ENCODE measurements at regions not wholly inside any gene's neighbourhood (a gene's known extent, or its start where the extent isn't known, plus 50 kb on each side); places are given as distances from the start of the nearest gene placed in this dataset.

DNA sequence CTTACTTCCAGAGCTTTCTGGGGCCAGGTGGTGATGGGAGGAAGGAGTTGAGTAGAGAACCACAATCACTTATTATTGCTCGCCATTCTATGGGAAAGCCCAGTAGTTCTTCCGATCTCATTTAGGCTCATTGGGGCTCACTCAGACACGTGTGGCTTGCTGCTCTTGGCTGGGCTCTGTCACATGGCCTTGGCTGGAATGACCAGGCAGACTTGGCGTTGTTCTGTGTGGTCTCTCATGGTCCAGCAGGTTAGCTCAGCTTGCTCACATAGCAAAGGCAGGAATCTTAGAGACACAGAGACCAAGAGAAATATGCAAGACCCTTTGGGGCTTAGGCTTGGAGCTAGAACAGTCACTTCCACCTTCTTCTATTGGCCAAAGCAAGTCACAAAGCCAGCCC lies 261.2 kb downstream of the LOXHD1 start:
- TF ChIP-seq POLR2AphosphoS5 (IDR thresholded peaks at IDR 0.05) (no peak), SMC3 (conservative IDR thresholded peaks at IDR 0.05; ENCODE audit: poor library complexity) (no peak), MXI1 (conservative IDR thresholded peaks at IDR 0.05; ENCODE audit: poor library complexity, severe bottlenecking) (no peak), EZH2 (IDR thresholded peaks at IDR 0.05; ENCODE audit: borderline replicate concordance, insufficient read depth, low read length, poor library complexity, severe bottlenecking) (no peak), EP300 (conservative IDR thresholded peaks at IDR 0.05; ENCODE audit: poor library complexity, severe bottlenecking) (no peak)
- TF ChIP-seq, protein P1, sequence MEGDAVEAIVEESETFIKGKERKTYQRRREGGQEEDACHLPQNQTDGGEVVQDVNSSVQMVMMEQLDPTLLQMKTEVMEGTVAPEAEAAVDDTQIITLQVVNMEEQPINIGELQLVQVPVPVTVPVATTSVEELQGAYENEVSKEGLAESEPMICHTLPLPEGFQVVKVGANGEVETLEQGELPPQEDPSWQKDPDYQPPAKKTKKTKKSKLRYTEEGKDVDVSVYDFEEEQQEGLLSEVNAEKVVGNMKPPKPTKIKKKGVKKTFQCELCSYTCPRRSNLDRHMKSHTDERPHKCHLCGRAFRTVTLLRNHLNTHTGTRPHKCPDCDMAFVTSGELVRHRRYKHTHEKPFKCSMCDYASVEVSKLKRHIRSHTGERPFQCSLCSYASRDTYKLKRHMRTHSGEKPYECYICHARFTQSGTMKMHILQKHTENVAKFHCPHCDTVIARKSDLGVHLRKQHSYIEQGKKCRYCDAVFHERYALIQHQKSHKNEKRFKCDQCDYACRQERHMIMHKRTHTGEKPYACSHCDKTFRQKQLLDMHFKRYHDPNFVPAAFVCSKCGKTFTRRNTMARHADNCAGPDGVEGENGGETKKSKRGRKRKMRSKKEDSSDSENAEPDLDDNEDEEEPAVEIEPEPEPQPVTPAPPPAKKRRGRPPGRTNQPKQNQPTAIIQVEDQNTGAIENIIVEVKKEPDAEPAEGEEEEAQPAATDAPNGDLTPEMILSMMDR (IDR thresholded peaks at IDR 0.05; ENCODE audit: poor library complexity, severe bottlenecking) = no peak
- TF ChIP-seq, protein P2, sequence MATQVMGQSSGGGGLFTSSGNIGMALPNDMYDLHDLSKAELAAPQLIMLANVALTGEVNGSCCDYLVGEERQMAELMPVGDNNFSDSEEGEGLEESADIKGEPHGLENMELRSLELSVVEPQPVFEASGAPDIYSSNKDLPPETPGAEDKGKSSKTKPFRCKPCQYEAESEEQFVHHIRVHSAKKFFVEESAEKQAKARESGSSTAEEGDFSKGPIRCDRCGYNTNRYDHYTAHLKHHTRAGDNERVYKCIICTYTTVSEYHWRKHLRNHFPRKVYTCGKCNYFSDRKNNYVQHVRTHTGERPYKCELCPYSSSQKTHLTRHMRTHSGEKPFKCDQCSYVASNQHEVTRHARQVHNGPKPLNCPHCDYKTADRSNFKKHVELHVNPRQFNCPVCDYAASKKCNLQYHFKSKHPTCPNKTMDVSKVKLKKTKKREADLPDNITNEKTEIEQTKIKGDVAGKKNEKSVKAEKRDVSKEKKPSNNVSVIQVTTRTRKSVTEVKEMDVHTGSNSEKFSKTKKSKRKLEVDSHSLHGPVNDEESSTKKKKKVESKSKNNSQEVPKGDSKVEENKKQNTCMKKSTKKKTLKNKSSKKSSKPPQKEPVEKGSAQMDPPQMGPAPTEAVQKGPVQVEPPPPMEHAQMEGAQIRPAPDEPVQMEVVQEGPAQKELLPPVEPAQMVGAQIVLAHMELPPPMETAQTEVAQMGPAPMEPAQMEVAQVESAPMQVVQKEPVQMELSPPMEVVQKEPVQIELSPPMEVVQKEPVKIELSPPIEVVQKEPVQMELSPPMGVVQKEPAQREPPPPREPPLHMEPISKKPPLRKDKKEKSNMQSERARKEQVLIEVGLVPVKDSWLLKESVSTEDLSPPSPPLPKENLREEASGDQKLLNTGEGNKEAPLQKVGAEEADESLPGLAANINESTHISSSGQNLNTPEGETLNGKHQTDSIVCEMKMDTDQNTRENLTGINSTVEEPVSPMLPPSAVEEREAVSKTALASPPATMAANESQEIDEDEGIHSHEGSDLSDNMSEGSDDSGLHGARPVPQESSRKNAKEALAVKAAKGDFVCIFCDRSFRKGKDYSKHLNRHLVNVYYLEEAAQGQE (IDR thresholded peaks at IDR 0.05; ENCODE audit: borderline replicate concordance) = no peak

All from neural cell (in vitro differentiated cells).